ENCODE measurements at regions not wholly inside any gene's neighbourhood (a gene's known extent, or its start where the extent isn't known, plus 50 kb on each side); places are given as distances from the start of the nearest gene placed in this dataset.

- no peak for TF ChIP-seq DPF2 (IDR thresholded peaks at IDR 0.05)
- no peak for TF ChIP-seq KAT2A (conservative IDR thresholded peaks at IDR 0.05; ENCODE audit: control insufficient read depth, low read depth, low read length)
- no peak for TF ChIP-seq EZH2 (IDR thresholded peaks at IDR 0.05; ENCODE audit: borderline replicate concordance, control insufficient read depth, low read depth, low read length)
- TF ChIP-seq MTA3 (IDR thresholded peaks at IDR 0.05; ENCODE audit: borderline replicate concordance, low read length), result no peak
- TF ChIP-seq GATAD2B (conservative IDR thresholded peaks at IDR 0.05; ENCODE audit: low read depth), result no peak
- no peak for TF ChIP-seq SPI1 (IDR thresholded peaks at IDR 0.05; ENCODE audit: borderline replicate concordance, insufficient read depth, low read depth, low read length)
- TF ChIP-seq CTCF (IDR thresholded peaks at IDR 0.05 in 2 of 3, conservative IDR thresholded peaks at IDR 0.05 in 1 of 3; ENCODE audit: control insufficient read depth in 2 of 3, extremely low read depth in 1 of 3, insufficient read depth in 1 of 3, low read depth in 3 of 3, low read length in 3 of 3), result no peak
These were observed 186.2 kb upstream of the BCOR start for GRCh38 chrX:40283981-40284380.
